Spleen (tissue), 7 donors: ENCODE measurements at regions not wholly inside any gene's neighbourhood (a gene's known extent, or its start where the extent isn't known, plus 50 kb on each side); places are given as distances from the start of the nearest gene placed in this dataset.

ENCODE experiments used
- POLR2A ChIP-seq, 3 donors: fragments of 450-650 bp; IDR thresholded peaks; one replicate each; pipeline ENCODE4 v1.5.1; 2017; ENCODE audit warnings: antibody characterized with exemption in 3 of 3, mild to moderate bottlenecking in 1 of 3
- POLR2AphosphoS5 ChIP-seq, 3 donors: sonication (generic); formaldehyde crosslinking; IDR thresholded peaks; one replicate each; pipeline ENCODE4 v1.5.1; 2017; ENCODE audit warnings: antibody characterized with exemption in 3 of 3
- TF ChIP-seq, protein P1 (sequence below), 11 experiments: fragments of 200-600 bp in 7 of 11; fragments of 450-650 bp in 4 of 11; sonication (generic) in 4 of 11; IDR thresholded peaks in 8 of 11; conservative IDR thresholded peaks in 3 of 11; 1 replicate in 7 of 11; 2 replicates in 4 of 11; pipeline versions ENCODE4 v1.4.0 to v1.8.0; 2016 to 2021; ENCODE audit warnings: antibody characterized with exemption in 11 of 11, inconsistent platforms in 4 of 11, mild to moderate bottlenecking in 1 of 11
- donor health status: DM: no; HTN: no; CAD: no; lungs with moderate emphysema.
- donor health status: DM: no; HTN: no; CAD: no.
- donor health status: DM: no; HTN: no; CAD: no.

- TF ChIP-seq, protein P1, sequence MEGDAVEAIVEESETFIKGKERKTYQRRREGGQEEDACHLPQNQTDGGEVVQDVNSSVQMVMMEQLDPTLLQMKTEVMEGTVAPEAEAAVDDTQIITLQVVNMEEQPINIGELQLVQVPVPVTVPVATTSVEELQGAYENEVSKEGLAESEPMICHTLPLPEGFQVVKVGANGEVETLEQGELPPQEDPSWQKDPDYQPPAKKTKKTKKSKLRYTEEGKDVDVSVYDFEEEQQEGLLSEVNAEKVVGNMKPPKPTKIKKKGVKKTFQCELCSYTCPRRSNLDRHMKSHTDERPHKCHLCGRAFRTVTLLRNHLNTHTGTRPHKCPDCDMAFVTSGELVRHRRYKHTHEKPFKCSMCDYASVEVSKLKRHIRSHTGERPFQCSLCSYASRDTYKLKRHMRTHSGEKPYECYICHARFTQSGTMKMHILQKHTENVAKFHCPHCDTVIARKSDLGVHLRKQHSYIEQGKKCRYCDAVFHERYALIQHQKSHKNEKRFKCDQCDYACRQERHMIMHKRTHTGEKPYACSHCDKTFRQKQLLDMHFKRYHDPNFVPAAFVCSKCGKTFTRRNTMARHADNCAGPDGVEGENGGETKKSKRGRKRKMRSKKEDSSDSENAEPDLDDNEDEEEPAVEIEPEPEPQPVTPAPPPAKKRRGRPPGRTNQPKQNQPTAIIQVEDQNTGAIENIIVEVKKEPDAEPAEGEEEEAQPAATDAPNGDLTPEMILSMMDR (IDR thresholded peaks at IDR 0.05 in 8 of 11, conservative IDR thresholded peaks at IDR 0.05 in 3 of 11) = no peak
- TF ChIP-seq POLR2A (IDR thresholded peaks at IDR 0.05) (no peak), POLR2AphosphoS5 (IDR thresholded peaks at IDR 0.05) (no peak)
These were observed 338.3 kb downstream of the OTUD1 start for GRCh38 chr10:23777153-23777552.
